ENCODE measurements at regions not wholly inside any gene's neighbourhood (a gene's known extent, or its start where the extent isn't known, plus 50 kb on each side); places are given as distances from the start of the nearest gene placed in this dataset.

DNA sequence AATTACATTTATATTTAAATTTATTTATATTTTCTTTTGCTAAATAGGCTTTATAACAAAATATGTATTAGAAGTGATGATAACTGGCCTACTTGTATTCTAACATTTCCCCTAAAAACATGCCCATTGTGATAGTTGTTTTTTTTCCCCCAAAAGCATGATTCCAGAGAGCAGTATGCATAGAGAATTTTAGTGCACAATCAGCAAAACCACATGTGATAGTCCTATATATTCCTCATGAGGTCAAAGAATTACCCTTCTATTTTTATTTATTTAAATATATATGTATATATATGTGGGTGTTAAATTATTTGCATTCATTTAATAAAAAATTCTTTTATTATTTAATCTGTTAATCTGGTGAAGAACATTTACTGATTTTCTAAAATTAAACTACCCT is 78.2 kb upstream of the TLL1 start:
- TF ChIP-seq CTCF (IDR thresholded peaks at IDR 0.05) (no peak), EZH2 (IDR thresholded peaks at IDR 0.05) (no peak)
